GM12878 (cell line): ENCODE measurements at regions not wholly inside any gene's neighbourhood (a gene's known extent, or its start where the extent isn't known, plus 50 kb on each side); places are given as distances from the start of the nearest gene placed in this dataset.

Experiments used
- ATAC-seq: fragments of 200-7000 bp; cut with Tn5 transposase; 3 replicates; pipeline ENCODE4 v1.9.1; 2020; ENCODE audit warnings: mild to moderate bottlenecking, moderate library complexity
- BruUV-seq: library from RNA; stranded (reverse); fragments of 400-500 nt; replicated peaks from 2 replicates; lab custom pipeline; 2021; lab: Mats Ljungman, UMichigan
- CTCF ChIA-PET: fragments of 300-600 bp; sonication (Branson Sonifier 250); formaldehyde crosslinking; extraction: SDS; loops from one replicate; lab custom pipeline; 2021; ENCODE audit warnings: inconsistent platforms; lab: Yijun Ruan, JAX
- POLR2A ChIA-PET: fragments of 350-600 bp; formaldehyde crosslinking; extraction: SDS; loops from one replicate; lab custom pipeline; 2021; ENCODE audit warnings: inconsistent platforms; lab: Charles Lee
- RAD21 ChIA-PET: fragments of 300-600 bp; sonication (Branson Sonifier 250); formaldehyde crosslinking; loops from one replicate; lab custom pipeline; 2023; ENCODE audit warnings: antibody characterized with exemption; ENCODE audit not compliant: unreplicated experiment; lab: Charles Lee
- SMC1A ChIA-PET: fragments of 300-600 bp; sonication (Branson Sonifier 250); formaldehyde crosslinking; loops from one replicate; lab custom pipeline; 2023; ENCODE audit not compliant: unreplicated experiment, uncharacterized antibody; lab: Charles Lee
- DNase-seq: peaks from one replicate; pipeline ENCODE4 v3.0.0-alpha.2; 2011; ENCODE audit warnings: low read depth, low spot score
- FAIRE-seq: peaks from 3 replicates; lab custom pipeline; 2011; peaks lifted over from hg19 to GRCh38; lab: Jason Lieb, UNC
- H2AFZ ChIP-seq: 2 replicates; pipeline ENCODE4 v1.6.0; 2011; ENCODE audit warnings: low read depth, low read length, control low read depth; ENCODE audit not compliant: control insufficient read depth
- H3K27ac ChIP-seq: 2 replicates; pipeline ENCODE4 v1.5.1; 2011; ENCODE audit warnings: control low read depth; ENCODE audit not compliant: control insufficient read depth, insufficient read depth
- H3K27me3 ChIP-seq, 2 experiments: replicated peaks in 1 of 2; 2 replicates each; pipeline versions ENCODE4 v1.6.0 to v1.6.1; 2011; ENCODE audit warnings: low read length in 1 of 2; ENCODE audit not compliant: control insufficient read depth in 2 of 2, insufficient read depth in 2 of 2
- H3K36me3 ChIP-seq, 2 experiments: 2 replicates each; pipeline ENCODE4 v1.5.1; 2011; ENCODE audit warnings: low read length in 1 of 2; ENCODE audit not compliant: control insufficient read depth in 2 of 2, insufficient read depth in 2 of 2
- H3K4me1 ChIP-seq: 2 replicates; pipeline ENCODE4 v1.6.1; 2011; ENCODE audit warnings: mild to moderate bottlenecking, low read length, moderate library complexity, mixed read lengths; ENCODE audit not compliant: control insufficient read depth, insufficient read depth
- H3K4me2 ChIP-seq: 2 replicates; pipeline ENCODE4 v1.6.0; 2011; ENCODE audit warnings: control low read depth; ENCODE audit not compliant: control insufficient read depth, insufficient read depth
- H3K4me3 ChIP-seq: fragments of 200-600 bp; sonication (generic); 2 replicates; pipeline ENCODE4 v1.5.1; 2016
- H3K79me2 ChIP-seq: 2 replicates; pipeline ENCODE4 v1.6.0; 2011; ENCODE audit warnings: low read length; ENCODE audit not compliant: control insufficient read depth, insufficient read depth
- H3K9ac ChIP-seq: 2 replicates; pipeline ENCODE4 v1.8.0; 2011; ENCODE audit warnings: low read length, control low read depth, mixed read lengths; ENCODE audit not compliant: control insufficient read depth, insufficient read depth
- H3K9me3 ChIP-seq: replicated peaks from 3 replicates; pipeline ENCODE4 v1.5.1; 2011; ENCODE audit warnings: mild to moderate bottlenecking, low read length; ENCODE audit not compliant: control insufficient read depth, insufficient read depth
- H4K20me1 ChIP-seq: 2 replicates; pipeline ENCODE4 v1.6.0; 2011; ENCODE audit not compliant: control insufficient read depth, insufficient read depth
- ESRRA ChIP-seq: IDR thresholded peaks from 2 replicates; pipeline ENCODE4 v1.6.1; 2012; ENCODE audit warnings: mild to moderate bottlenecking, low read length, improper control_type of control experiment
- EZH2 ChIP-seq: IDR thresholded peaks from 2 replicates; pipeline ENCODE4 v1.6.1; 2012; ENCODE audit warnings: low read depth, mild to moderate bottlenecking, control low read depth, inconsistent platforms, low read length, borderline replicate concordance; ENCODE audit not compliant: control insufficient read depth
- NBN ChIP-seq: fragments of 450-650 bp; IDR thresholded peaks from 2 replicates; pipeline ENCODE4 v1.6.1; 2016
- POLR2A ChIP-seq: IDR thresholded peaks from 2 replicates; pipeline ENCODE4 v1.6.1; 2011; ENCODE audit warnings: low read depth, mild to moderate bottlenecking, low read length
- SIX5 ChIP-seq: IDR thresholded peaks from 2 replicates; pipeline ENCODE4 v1.6.1; 2011; ENCODE audit warnings: mild to moderate bottlenecking, low read depth, low read length, moderate library complexity; ENCODE audit not compliant: severe bottlenecking
- TAF1 ChIP-seq: IDR thresholded peaks from 2 replicates; pipeline ENCODE4 v1.6.1; 2011; ENCODE audit warnings: mild to moderate bottlenecking, low read depth, low read length, borderline replicate concordance
- WGBS: methylation state at CpG from one replicate; pipeline ENCODE4 v1.1.6; 2016; ENCODE audit warnings: low lambda C conversion rate; ENCODE audit not compliant: insufficient replicate concordance, insufficient coverage; ENCODE audit errors: missing lambda C conversion rate; 5-methylcytosine and 5-hydroxymethylcytosine counted together
- in situ Hi-C: fragments of 300-500 bp; cut with MboI; formaldehyde crosslinking; loops from 9 replicates; pipeline ENCODE4 v1.14.3; 2018; ENCODE audit warnings: mixed read lengths
- intact Hi-C: fragments of 100-400 bp; cut with micrococcal nuclease; formaldehyde crosslinking; loops from one replicate; pipeline ENCODE4 v1.14.2; 2022; ENCODE audit not compliant: unreplicated experiment
- TF ChIP-seq, protein P1 (sequence below): fragments of 150-350 bp; IDR thresholded peaks from 2 replicates; pipeline ENCODE4 v1.6.1; 2014; ENCODE audit warnings: mild to moderate bottlenecking, low read depth, low read length
- TF ChIP-seq, protein P2 (sequence below): IDR thresholded peaks from 2 replicates; pipeline ENCODE4 v1.6.1; 2012; ENCODE audit warnings: low read depth, low read length, improper control_type of control experiment

DNA sequence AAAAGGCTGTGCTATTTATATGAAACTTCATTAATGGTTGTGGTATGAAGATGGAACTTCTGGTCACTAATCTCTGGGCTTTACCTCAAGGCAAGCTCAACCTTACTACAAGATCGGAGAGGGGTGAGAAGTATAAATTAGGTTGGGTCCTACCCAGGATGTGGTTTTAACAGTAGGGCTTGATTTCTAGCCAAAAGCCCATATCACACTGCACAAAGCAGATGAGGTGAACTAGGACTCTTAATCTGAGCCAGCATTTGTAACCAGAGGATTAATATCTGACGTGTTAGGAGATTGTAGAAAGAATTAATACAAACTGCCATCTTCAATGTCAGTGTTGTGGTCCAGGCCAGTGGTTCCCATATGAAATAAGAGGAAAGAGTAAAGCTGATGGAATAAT, 86.4 kb upstream of the RGPD4 start:
- DNase-seq, result no peak
- Histone ChIP-seq H3K9me3 (no peaks in the 10 kb centered on the region), H3K9ac (no peak overlapping the region), H3K4me3 (no peak overlapping the region), H3K36me3 (no peaks in the 10 kb centered on the region), H2AFZ (no peak overlapping the region), H3K4me2 (no peak overlapping the region), H3K4me1 (no peaks in the 10 kb centered on the region), H3K79me2 (no peaks in the 10 kb centered on the region), H3K27me3 (no peaks in the 10 kb centered on the region), H3K27ac (no peak overlapping the region), H4K20me1 (no peaks in the 10 kb centered on the region)
- WGBS, result 38% methylated on average over 2 of the region's 2 CpGs
- FAIRE-seq, result no peak
- TF ChIP-seq, protein P1, sequence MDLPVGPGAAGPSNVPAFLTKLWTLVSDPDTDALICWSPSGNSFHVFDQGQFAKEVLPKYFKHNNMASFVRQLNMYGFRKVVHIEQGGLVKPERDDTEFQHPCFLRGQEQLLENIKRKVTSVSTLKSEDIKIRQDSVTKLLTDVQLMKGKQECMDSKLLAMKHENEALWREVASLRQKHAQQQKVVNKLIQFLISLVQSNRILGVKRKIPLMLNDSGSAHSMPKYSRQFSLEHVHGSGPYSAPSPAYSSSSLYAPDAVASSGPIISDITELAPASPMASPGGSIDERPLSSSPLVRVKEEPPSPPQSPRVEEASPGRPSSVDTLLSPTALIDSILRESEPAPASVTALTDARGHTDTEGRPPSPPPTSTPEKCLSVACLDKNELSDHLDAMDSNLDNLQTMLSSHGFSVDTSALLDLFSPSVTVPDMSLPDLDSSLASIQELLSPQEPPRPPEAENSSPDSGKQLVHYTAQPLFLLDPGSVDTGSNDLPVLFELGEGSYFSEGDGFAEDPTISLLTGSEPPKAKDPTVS, result no peak
- TF ChIP-seq, protein P2, sequence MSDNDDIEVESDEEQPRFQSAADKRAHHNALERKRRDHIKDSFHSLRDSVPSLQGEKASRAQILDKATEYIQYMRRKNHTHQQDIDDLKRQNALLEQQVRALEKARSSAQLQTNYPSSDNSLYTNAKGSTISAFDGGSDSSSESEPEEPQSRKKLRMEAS, result no peak
- TF ChIP-seq SIX5, result no peak
- no peak for TF ChIP-seq POLR2A
- TF ChIP-seq TAF1, result no peak
- TF ChIP-seq NBN, result no peak
- no peak for TF ChIP-seq ESRRA
- TF ChIP-seq EZH2, result no peak
- no TSS peak for BruUV-seq
- ATAC-seq, result no peak
- SMC1A ChIA-PET, result no interaction called here
- POLR2A ChIA-PET, result no interaction called here
- RAD21 ChIA-PET, result no interaction called here
- in situ Hi-C loops (no loop called here), intact Hi-C loops (no loop called here)
- CTCF ChIA-PET, result interaction anchor here (1.2 kb wide), 1 partner anchor 21 kb away, joined by 3 read pairs; no protein-coding TSS in a partner anchor
